Stimulated activated CD8-positive, alpha-beta memory T cell treated with anti-CD3 and anti-CD28 coated beads, Interleukin-4, amount 100 ng/mL, for 24 hours (primary cell): ENCODE measurements at regions not wholly inside any gene's neighbourhood (a gene's known extent, or its start where the extent isn't known, plus 50 kb on each side); places are given as distances from the start of the nearest gene placed in this dataset.
"Not testable (repeated sequence)": the region's sequence is repeated elsewhere in the genome, so short reads cannot be mapped to it uniquely, and the experiment has no call there.

Source experiments
- DNase-seq: peaks from one replicate; pipeline ENCODE4 v3.0.0-alpha.2; 2020; ENCODE audit warnings: low read depth

GRCh38 chr16:80009971-80010659, 409.6 kb upstream of the MAF start:
- no peak for DNase-seq

DNA sequence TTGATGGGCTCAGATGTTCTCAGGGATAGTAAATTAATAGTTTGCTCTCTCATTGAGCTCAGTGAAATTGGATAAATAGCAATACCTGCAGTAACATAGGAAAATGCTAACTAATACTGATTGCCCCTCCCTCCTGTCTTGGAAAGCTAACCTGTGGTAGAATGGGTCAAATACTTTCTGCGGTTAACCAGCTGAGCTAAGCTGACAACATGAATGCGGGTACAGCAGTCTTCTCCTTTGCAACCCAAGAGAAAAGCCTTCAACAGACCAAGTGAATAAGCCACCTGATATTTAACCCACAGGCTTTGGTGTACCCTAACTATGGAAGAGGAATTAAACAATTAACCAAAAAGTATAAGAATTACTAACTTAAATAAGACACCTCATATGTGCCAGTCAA, 408.3 kb upstream of the MAF start:
- DNase-seq: no peak

DNA sequence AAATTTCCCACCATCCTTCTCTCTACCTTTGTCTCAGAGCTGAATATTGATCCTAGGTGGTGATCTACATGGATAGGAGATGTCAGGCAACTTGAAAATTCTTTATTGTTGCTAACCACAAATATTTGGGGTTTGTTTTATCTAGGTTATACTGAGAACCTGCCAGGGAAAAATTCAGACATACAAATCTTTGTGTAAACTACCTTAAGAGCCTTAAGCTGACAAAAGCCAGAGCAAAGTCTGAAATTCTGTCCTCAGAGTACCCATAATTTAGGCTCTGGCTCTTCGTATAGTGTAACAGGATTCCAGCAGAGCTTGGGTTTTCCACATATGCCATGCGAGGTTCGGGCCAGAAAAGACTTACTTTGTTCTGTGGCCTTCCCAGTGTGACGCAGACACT, 406.7 kb upstream of the MAF start:
- no peak for DNase-seq

GRCh38 chr16:80006241-80007215, 406.0 kb upstream of the MAF start:
- DNase-seq: no peak

DNA sequence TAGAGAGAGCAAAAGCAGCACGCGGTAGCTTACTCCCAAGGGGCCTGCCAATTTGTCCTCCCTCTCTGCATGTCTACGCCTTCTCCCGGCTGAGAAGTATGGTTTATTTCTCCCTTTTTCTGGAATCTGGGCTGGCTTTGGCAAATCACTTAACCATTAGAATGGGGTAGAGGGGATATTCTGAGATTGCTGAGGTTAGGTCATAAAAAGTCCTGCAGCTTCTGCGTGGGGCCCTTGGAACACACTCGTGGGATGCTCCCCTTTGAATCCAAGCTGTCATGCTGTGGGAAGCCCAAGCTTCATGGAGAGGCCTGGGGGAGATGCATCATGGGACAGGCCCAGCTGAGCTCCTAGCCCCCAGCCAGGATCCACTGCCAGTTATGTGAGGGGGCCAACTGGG, 403.6 kb upstream of the MAF start:
- no peak for DNase-seq

DNA sequence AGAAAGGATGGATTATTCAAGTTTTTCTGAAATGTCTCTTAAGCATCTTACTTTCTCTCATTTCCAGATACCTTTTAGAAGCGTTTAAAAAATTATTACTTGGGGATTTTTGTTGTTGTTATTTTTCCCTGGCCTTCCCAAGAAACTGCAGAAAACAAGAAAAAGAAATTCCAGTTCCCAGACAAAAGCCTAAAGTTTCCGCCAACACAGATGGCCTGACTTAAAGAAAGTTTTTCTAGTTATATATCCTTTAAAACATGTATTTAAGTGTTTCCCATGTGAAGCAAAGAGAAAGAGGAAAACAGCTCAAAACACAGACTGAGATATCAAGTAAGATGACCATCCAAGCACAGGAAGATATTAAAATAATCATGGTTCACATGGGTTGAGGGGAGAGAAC, 401.7 kb upstream of the MAF start:
- no peak for DNase-seq

DNA sequence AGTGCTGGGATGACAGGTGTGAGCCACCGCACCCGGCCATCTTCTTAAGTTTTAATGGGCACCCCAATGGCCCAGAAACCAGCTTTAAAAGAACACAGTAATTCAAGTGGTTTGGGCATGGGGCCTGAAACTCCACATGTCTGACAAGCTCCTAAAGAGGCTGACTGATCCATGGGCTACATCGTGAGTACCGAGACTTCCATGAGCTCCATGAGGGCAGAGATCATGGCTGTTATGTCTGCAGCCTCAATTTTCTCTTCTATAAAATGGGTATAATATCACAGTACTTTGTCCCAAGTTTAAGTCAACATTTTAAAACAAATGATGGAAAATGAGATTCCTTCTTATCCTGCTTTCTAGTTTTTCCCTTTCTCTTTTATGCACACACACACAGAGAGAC, 397.6 kb upstream of the MAF start:
- DNase-seq: no peak

DNA sequence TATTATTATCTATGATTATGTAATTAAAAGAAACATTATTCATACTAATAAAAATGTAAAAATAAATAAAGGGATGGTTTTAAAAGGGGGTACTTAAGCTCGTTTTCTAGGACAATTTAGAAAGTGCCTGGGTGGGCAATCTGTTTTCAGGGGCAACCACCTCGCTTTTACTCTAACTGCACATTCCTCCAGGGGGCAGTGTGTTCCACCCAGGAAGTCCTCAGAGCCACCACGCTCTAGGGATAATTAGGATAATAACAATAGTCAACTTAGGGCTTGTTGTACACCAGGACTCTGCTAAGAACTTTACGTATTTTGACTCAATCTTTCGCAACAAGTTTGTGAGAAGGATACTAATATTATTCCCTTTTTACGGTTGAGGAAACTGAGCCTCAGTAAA, 396.7 kb upstream of the MAF start:
- DNase-seq: no peak

DNA sequence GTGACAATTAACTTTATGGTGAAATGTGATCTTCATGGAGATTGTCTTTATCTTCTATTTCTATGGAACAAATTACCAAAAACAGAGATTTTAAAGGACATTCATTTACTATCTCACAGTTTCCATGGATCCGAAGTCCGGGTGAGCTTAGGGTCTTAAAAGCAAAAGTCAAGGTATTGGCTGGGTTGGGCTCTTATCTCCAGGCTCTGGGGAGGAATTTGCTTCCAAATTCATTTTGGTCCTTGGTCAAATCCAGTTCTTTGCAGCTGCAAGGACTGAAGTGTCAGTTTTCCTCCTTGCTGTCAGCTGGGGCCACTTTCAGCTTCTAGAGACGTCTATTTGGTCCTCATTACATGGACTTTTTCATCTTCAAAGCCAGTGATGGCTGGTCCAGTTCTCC, 395.8 kb upstream of the MAF start:
- no peak for DNase-seq

GRCh38 chr16:79995315-79995714, 394.8 kb upstream of the MAF start:
- no peak for DNase-seq

GRCh38 chr16:79994418-79994817, 393.9 kb upstream of the MAF start:
- no peak for DNase-seq

DNA sequence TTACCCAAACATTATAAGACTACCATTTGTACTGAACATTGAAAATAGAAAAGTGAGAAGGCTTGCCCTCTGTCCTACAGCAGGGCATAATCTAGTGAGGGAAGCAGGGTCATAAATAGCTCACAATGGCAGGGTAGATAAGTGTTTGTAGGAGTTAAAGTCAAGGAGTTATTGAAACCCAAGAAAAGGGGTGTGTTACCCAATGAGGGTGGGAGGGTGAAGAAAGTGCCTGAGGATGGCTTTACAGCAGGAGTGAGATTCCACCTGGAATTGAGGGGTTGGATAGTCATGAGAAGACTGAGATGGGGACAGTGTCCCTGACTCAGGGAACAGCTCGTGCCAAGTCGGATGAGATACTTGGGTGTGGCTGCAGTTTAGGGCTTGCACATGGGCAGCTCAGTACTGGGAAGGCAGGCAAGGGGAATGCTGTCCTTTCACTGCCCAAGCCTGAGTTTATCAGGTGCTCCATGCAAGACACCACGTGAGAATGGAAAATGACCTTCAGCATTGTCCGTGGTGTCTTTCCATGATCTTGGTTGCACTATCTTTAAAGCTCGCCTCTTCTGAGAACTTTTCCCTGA, 393.2 kb upstream of the MAF start:
- DNase-seq: no peak

DNA sequence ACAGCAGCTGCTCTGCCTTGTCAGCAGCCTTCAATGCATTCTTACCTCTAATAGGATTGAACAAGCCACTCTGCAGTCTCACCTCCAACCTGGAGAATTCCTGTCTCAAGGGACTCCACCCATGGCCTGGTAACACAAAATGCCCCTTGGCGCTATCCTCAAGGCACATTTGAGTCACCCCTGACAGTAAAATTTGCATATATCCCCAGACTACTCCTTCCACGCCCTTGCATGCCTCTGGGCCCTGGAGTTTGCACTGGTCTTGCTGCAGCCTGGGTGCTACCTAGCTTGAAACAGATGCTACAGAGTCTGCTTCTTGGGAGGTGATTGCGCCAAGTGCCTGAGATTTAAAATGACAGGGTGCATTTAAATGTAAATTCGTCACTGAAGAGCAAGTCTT, 391.4 kb upstream of the MAF start:
- DNase-seq: no peak

DNA sequence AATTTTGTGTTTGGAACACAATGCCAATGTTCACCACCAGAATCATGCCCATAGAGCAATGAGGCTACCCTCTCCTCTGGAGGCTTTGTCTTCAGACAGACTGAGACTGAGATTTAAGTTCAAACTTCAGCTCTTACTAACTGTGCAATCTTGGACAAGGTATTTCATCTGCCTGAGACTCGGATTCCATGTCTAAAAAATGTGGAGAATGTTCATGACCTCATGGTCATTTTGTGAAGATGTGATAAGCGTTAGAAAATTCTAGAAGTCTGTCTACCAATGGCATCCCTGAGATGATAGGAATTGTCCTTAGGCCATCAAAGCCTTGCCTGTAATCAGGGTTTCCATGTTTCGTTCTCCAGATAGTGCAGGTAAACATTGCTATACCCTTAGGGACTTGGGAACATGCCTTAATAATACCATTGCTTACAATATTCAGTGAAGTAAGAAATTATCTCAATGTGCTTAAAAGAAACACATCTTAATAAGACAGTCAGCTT, 388.2 kb upstream of the MAF start:
- no peak for DNase-seq

- DNase-seq: no peak
Measured at GRCh38 chr16:79988089-79988488, 387.6 kb upstream of the MAF start.

DNA sequence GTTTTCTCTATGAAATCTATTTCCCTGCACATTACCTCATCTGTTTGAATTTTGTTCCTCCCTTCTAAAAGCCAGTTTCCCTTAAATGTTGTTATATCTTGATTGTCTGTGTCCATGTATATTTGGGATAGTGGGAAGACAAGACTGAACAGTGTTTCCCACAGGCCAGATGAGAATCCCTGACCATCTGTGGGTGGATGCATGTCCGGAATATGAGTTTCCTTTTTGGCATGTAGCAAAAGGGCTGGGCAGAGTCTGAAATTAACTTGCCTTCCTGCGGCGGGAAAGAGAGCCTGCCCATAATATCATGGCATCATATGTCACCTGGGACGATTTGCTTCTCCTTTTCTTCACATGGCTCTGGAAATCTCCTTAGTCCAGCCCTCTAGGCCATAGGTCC, 385.8 kb upstream of the MAF start:
- DNase-seq: no peak

DNA sequence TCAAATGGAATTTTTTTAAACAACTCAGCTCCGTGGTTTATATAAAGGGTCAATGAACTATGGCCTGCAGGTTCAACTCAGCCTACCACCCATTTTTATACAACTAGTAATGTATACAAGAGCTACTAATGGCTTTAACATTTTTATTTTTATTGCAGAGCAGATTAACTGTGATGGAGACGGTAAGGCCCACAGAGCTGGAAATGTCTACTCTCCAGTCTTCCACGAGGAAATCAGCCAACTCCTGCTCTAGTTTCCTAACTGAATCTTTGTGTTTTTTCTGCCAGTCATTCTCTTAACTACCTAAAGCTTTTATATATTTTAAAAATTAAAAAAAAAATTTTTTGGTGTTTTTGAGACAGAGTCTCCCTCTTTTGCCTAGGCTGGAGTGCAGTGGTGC, 385.1 kb upstream of the MAF start:
- no peak for DNase-seq

DNA sequence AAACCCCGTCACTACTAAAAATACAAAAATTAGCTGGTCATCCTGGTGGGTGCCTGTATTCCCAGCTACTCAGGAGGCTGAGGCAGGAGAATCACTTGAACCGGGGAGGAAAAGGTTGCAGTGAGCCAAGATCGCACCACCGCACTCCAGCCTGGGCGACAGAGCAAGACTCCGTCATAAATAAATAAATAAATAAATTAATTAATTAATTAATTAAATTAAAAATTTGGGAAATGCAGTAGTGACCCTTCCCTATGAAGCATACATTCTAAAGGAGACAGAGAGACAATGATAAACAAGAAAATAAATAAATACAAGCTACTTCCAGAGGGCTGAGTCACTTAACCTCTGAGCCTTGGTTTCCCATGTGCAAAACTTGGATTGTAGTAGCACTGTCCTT, 383.6 kb upstream of the MAF start:
- not testable (repeated sequence) for DNase-seq

- no peak for DNase-seq
Measured at GRCh38 chr16:79982862-79983261, 382.3 kb upstream of the MAF start.

DNA sequence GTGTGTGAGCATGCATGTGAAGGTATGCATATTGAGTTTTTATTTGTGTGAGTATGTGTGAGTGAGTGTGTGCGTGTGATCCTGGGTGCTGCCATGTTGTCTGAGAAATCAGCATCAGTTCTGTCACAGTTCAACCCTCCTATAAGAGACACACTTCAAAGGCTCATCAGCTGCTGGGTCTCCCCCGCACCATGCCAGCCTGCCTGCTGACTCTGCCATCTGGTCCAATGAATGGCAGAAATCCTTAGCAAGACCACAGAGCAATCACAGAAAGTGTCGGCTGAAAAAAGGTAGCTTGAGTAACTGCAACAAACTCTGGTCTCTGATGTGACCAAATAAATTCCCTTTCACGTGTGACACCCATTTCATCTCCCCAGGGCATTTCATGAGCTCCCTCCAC, 381.8 kb upstream of the MAF start:
- DNase-seq: no peak

DNA sequence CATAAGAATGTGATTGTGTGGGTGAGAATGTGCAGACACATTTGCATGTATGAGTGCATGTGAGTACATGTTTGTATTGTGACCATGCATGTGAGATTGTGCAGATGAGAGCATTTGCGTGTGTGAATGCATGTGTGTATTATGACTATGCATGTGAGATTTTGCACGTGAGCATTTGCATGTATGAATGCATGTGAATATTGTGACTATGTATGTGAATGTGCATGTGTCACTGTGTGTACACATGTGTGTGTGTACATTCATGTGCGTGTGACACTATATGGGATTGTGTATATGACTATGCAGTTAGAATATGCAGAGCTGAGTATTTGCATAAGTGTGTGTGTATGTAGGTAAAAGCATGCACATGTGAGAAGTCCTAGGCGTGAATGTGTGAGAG, 381.3 kb upstream of the MAF start:
- DNase-seq: no peak

DNA sequence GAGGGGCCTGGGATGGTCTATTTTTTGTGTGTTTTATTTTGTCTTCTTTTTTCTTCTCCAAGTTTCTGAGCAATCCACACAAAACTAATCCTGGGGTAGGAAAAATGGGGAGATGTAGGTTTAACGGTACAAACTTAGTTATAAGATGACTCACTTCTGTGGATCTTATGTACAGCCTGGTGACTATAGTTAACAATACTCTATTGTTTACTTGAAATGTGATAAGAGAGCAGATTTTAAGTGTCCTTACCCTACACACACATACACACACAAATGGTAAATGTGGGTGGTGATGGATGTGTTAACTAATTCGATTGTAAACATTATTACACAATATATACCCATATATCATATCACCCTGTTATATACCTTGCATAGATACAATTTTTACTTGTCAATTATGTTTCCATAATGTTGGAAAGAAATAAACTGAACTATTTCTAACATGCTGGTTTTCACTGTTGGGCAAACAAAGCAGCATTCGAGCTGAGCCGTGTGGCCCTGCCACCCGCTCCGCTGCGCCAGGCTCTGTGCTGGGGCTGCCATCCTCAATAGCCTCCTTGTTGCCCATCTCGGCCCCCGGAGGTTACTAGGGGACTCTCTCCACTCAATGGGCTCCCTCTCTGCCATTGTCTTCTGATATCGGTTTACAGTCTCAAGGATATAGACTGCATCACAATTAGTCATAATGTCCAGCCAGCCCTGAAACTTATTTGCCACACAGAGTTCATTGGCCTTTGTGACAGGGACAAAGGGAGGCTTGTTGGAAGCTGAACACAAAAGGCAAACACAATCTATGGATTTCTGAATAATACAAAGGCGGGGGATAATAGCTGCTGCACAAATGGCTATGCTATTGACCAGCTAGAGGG, 380.3 kb upstream of the MAF start:
- DNase-seq: no peak
